ENCODE measurements at regions not wholly inside any gene's neighbourhood (a gene's known extent, or its start where the extent isn't known, plus 50 kb on each side); places are given as distances from the start of the nearest gene placed in this dataset.

- TF ChIP-seq ZNF280D (tag by site-specific recombination; IDR thresholded peaks at IDR 0.05) (no peak), FEZF1 (tag by site-specific recombination; IDR thresholded peaks at IDR 0.05) (no peak), ZFP37 (tag by site-specific recombination; IDR thresholded peaks at IDR 0.05) (no peak), ZNF394 (tag by site-specific recombination; IDR thresholded peaks at IDR 0.05; ENCODE audit: borderline replicate concordance) (no peak), ZNF274 (IDR thresholded peaks at IDR 0.05; ENCODE audit: low read length) (no peak), ZNF274 (tag by site-specific recombination; IDR thresholded peaks at IDR 0.05; ENCODE audit: borderline replicate concordance) (no peak), ZBTB48 (tag by site-specific recombination; IDR thresholded peaks at IDR 0.05) (no peak), ZNF785 (tag by site-specific recombination; IDR thresholded peaks at IDR 0.05) (no peak), ZNF335 (tag by site-specific recombination; conservative IDR thresholded peaks at IDR 0.05) (no peak), ZNF16 (tag by site-specific recombination; IDR thresholded peaks at IDR 0.05; ENCODE audit: low read depth) (no peak), ZNF544 (tag by site-specific recombination; IDR thresholded peaks at IDR 0.05) (no peak)
These were observed 395.6 kb upstream of the ROBO2 start (continued) for GRCh38 chr3:76644305-76644675.

GRCh38 chr3:76645724-76646123, 394.2 kb upstream of the ROBO2 start:
- POLR2A ChIA-PET, result no interaction called here
- Histone ChIP-seq H3K4me3 (ENCODE audit: low read depth, low read length) (no peak overlapping the region), H3K36me3 (ENCODE audit: control insufficient read depth in 2 of 2, insufficient read depth in 1 of 2, low read length in 2 of 2) (no peaks in the 10 kb centered on the region), H3K27ac (ENCODE audit: extremely low read depth, low read depth, low read length) (no peak overlapping the region), H3K4me1 (ENCODE audit: control insufficient read depth, insufficient read depth, low read length) (no peaks in the 10 kb centered on the region), H3K9me3 (ENCODE audit: control insufficient read depth, insufficient read depth, low read depth, low read length) (no peaks in the 10 kb centered on the region)
- TF ChIP-seq REST (tag by site-specific recombination; IDR thresholded peaks at IDR 0.05) (peak; percentile 53), ZNF146 (tag by site-specific recombination; IDR thresholded peaks at IDR 0.05) (no peak)
- CTCF ChIA-PET, result interaction anchor here (0.6 kb wide), 1 partner anchor 45 kb away, joined by 3 read pairs; no protein-coding TSS in a partner anchor

GRCh38 chr3:76646921-76647562, 392.9 kb upstream of the ROBO2 start:
- Histone ChIP-seq H3K27ac (ENCODE audit: extremely low read depth, low read depth, low read length) (no peak overlapping the region), H3K36me3 (ENCODE audit: control insufficient read depth in 2 of 2, insufficient read depth in 1 of 2, low read length in 2 of 2) (no peaks in the 10 kb centered on the region)
- POLR2A ChIA-PET, result no interaction called here
- TF ChIP-seq ZBTB44 (tag by site-specific recombination; IDR thresholded peaks at IDR 0.05) (no peak), ZNF529 (tag by site-specific recombination; IDR thresholded peaks at IDR 0.05; ENCODE audit: insufficient replicate concordance) (no peak), ZNF138 (tag by site-specific recombination; IDR thresholded peaks at IDR 0.05; ENCODE audit: borderline replicate concordance) (no peak), ZNF221 (tag by site-specific recombination; IDR thresholded peaks at IDR 0.05; ENCODE audit: borderline replicate concordance) (no peak), ZNF404 (tag by site-specific recombination; IDR thresholded peaks at IDR 0.05) (no peak), PRDM2 (tag by site-specific recombination; IDR thresholded peaks at IDR 0.05; ENCODE audit: borderline replicate concordance) (no peak)

More at GRCh38 chr3:76646921-76647562, 392.9 kb upstream of the ROBO2 start:
- H3K4me3 ChIP-seq (ENCODE audit: low read depth, low read length), result no peak overlapping the region
- H3K4me1 ChIP-seq (ENCODE audit: control insufficient read depth, insufficient read depth, low read length), result no peaks in the 10 kb centered on the region
- H3K9me3 ChIP-seq (ENCODE audit: control insufficient read depth, insufficient read depth, low read depth, low read length), result no peaks in the 10 kb centered on the region
- CTCF ChIA-PET, result interaction anchor here (0.7 kb wide), 2 partner anchors 12 to 77 kb away, joined by 3 read pairs; no protein-coding TSS in a partner anchor
